GM12874 (cell line): ENCODE measurements at regions not wholly inside any gene's neighbourhood (a gene's known extent, or its start where the extent isn't known, plus 50 kb on each side); places are given as distances from the start of the nearest gene placed in this dataset.

Experiments used
- CTCF ChIP-seq: IDR thresholded peaks from 2 replicates; pipeline ENCODE4 v1.5.1; 2011; ENCODE audit warnings: low read depth, mild to moderate bottlenecking, control low read depth, low read length, moderate library complexity; ENCODE audit not compliant: insufficient read depth

GRCh38 chrX:1909419-1910206, 294.8 kb downstream of the ASMT start:
- TF ChIP-seq CTCF = no peak

GRCh38 chrX:1910207-1910470, 295.3 kb downstream of the ASMT start:
- no peak for TF ChIP-seq CTCF

GRCh38 chrX:1911401-1912128, 296.7 kb downstream of the ASMT start:
- TF ChIP-seq CTCF = no peak

GRCh38 chrX:1912193-1912592, 297.3 kb downstream of the ASMT start:
- no peak for TF ChIP-seq CTCF

GRCh38 chrX:1914606-1915365, 299.9 kb downstream of the ASMT start:
- TF ChIP-seq CTCF = no peak

GRCh38 chrX:1918780-1919179, 303.9 kb downstream of the ASMT start:
- no peak for TF ChIP-seq CTCF

GRCh38 chrX:1925053-1925481, 310.2 kb downstream of the ASMT start:
- no peak for TF ChIP-seq CTCF
